Uterus (tissue), 2 donors: ENCODE measurements at regions not wholly inside any gene's neighbourhood (a gene's known extent, or its start where the extent isn't known, plus 50 kb on each side); places are given as distances from the start of the nearest gene placed in this dataset.

Experiments used
- CTCF ChIP-seq, 4 experiments: fragments of 200-600 bp in 2 of 4; fragments of 450-650 bp in 2 of 4; sonication (generic) in 2 of 4; IDR thresholded peaks; one replicate each; pipeline ENCODE4 v1.5.1; 2016 to 2019; ENCODE audit warnings: antibody characterized with exemption in 4 of 4, mild to moderate bottlenecking in 2 of 4, moderate library complexity in 1 of 4
- POLR2A ChIP-seq, 2 donors: fragments of 450-650 bp; IDR thresholded peaks; one replicate each; pipeline ENCODE4 v1.6.1; 2016; ENCODE audit warnings: antibody characterized with exemption in 2 of 2, mild to moderate bottlenecking in 1 of 2, moderate library complexity in 1 of 2

GRCh38 chr7:25647872-25648271, 419.6 kb upstream of the NPVF start:
- TF ChIP-seq CTCF (IDR thresholded peaks at IDR 0.05) (no peak), POLR2A (IDR thresholded peaks at IDR 0.05) (no peak)
